GM18868 (cell line): ENCODE measurements at regions not wholly inside any gene's neighbourhood (a gene's known extent, or its start where the extent isn't known, plus 50 kb on each side); places are given as distances from the start of the nearest gene placed in this dataset.

Source experiments
- ATAC-seq: cut with Tn5 transposase; IDR thresholded peaks from one replicate; pipeline ENCODE4 v1.9.1; 2021; ENCODE audit warnings: mild to moderate bottlenecking, moderate library complexity; ENCODE audit not compliant: unreplicated experiment

GRCh38 chr12:67794161-67794560, 145.6 kb downstream of the DYRK2 start:
- ATAC-seq: no peak

GRCh38 chr12:67795236-67795635, 146.7 kb downstream of the DYRK2 start:
- ATAC-seq: no peak

DNA sequence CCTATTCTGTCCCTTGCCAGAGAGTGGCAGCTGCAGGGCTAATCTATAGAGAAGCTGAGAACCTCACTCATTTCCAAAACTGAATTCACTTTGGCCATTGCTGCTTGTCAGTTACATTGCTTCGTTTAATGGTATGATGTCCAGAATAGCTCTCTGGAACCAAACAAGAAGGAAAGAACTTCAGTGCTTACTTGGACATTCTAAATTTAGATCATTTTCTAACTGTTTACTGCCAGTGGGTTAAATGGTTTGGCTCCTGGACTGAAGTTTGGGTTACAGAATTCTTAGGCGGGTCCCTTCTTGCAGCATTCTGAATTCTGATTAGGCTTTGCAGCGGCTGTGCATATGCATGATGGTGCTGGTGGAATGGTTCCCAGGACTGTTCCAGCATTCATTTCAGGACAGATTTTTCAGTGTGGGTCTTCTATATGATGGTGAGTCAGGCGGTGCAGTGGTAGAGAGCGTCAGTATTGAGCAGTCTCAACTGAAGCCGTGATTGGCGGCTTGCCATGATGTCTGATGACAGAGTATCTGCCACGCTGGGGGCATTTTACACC, 148.7 kb downstream of the DYRK2 start:
- no peak for ATAC-seq

GRCh38 chr12:67797753-67798152, 149.2 kb downstream of the DYRK2 start:
- no peak for ATAC-seq

DNA sequence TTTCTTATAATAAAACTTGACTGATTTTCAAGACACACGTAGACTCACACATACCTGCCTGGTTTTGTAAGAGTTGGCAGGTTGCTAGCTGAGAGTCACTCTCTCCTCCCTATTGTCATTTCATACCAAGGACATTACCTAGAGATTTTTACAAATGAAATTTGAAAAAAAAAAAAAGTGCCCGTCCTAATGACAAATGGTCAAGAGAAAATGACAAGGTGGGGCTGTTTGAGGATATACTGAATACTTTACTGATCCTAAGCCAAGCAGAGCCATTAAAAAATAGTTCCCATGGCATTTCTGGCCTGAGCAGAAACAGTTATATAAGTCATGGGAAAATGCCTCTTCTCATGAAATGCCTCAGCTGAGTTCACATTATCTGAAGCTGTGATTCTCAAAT, 150.2 kb downstream of the DYRK2 start:
- no peak for ATAC-seq

DNA sequence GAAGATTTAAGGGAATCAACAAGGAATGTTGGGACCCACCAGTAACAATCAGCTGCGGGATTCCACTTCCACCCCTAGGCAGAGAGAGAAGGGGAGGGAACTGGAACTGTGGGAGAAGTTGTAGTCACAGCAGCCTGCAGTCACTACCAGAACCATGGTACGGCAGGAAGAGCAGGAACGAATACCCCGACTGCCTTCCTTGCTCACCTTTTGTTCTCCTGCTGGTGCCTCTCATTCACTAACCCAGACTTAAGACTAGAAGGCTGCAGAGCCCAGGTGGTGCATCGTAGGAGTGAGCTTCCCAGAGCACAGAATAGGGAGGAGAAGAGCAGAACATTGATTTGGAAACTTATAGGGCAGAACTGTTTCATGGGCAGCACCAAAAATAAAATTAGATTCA, 154.2 kb downstream of the DYRK2 start:
- ATAC-seq: no peak

DNA sequence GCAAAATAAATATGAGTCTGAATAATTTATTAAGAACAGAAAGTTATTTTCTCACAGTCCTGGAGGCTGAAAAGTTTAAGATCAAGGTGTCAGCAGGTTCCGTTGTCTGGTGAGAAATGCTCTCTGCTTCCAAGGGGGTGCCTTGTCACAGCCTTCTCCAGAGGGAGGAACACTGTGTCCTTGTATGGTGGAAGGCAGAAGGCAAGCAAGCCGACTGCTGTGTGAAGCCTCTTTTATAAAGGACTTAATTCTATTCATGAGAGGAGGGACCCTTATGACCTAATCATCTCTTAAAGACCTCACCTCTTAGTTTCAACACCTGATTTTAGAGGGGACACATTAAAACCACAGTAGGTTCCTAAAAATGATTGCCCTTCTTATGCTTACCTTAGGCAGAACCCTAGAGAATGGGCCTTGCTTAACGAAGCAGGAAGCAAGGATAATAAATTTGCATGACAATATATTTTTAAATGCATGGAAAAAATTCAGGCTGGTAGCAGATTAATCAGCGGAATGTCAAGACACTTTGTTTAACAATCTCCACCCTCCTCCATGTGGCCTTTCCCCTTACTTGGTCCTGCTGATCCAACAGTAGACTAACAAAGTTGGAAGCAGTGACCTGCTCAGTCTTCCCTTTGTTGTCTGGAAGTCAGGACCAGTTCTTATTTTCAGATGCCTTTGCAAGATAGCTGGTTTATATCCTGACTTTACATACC, 154.9 kb downstream of the DYRK2 start:
- ATAC-seq: no peak

- peak; percentile 83 for ATAC-seq
Measured at GRCh38 chr12:67804168-67804567, 155.6 kb downstream of the DYRK2 start.

- ATAC-seq: no peak
Measured at GRCh38 chr12:67807814-67808213, 159.3 kb downstream of the DYRK2 start.

DNA sequence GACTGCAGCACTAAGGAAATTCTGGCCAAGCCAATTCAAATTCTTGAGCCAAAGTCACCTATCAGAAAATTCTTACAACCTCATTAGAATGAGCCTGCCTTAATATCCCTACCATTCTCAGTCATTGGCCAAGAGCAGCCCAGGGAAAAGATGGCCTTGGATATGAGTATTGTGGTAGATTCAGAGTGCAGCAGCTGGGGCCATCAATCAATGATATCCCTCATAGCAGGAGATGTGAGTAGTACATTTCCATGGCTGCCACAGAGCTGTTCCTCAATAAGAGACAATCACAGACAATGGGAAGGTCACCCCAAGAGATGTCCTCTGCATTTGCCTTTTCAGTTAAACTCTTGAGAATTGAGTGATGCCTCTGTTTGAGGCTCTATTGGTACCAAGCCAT, 161.6 kb downstream of the DYRK2 start:
- no peak for ATAC-seq

GRCh38 chr12:67811437-67812361, 163.2 kb downstream of the DYRK2 start:
- ATAC-seq: no peak

GRCh38 chr12:67813456-67813904, 164.9 kb downstream of the DYRK2 start:
- ATAC-seq: no peak

DNA sequence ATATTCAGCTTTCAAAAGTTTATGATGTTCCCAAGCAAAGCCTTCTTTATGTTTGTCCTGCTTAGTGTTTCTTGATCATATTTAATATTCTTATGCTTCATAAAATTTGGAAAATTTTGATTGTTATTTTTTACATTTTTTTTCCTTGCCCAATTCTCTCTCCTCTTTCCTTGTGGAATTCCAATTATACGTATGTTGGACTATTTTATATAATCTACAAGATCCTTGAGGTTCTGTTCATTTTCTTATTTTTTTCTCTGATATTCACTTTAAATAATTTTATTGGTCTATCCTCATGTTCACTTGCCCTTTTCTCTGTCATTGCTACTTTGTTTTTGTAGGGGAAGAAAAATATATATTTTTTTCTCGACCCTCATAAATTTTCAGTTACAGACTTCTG, 167.7 kb downstream of the DYRK2 start:
- ATAC-seq: no peak

GRCh38 chr12:67818459-67818903, 169.9 kb downstream of the DYRK2 start:
- no peak for ATAC-seq

- ATAC-seq: no peak
Measured at GRCh38 chr12:67819902-67820301, 169.3 kb upstream of the IFNG-AS1 start.

DNA sequence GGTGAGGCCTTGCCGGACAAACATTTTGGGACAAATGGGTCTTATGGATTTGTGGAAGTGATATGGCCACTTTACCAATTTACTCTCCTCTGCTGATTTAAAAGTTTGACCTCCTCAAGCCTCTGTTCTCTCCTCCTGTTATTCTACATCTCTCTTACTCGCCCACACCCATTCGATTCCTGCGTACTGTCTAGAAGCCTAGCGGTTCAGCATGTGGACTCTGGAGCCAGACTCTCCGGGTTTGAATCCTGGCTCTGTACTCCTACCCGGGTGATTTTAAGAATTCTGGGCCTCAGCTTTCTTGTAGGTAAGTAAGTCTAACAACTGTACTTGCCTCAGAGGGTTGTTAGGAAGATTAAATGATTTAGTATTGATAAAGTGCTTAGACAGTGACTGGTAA, 168.6 kb upstream of the IFNG-AS1 start:
- ATAC-seq: no peak

GRCh38 chr12:67822826-67823225, 166.4 kb upstream of the IFNG-AS1 start:
- ATAC-seq: no peak

DNA sequence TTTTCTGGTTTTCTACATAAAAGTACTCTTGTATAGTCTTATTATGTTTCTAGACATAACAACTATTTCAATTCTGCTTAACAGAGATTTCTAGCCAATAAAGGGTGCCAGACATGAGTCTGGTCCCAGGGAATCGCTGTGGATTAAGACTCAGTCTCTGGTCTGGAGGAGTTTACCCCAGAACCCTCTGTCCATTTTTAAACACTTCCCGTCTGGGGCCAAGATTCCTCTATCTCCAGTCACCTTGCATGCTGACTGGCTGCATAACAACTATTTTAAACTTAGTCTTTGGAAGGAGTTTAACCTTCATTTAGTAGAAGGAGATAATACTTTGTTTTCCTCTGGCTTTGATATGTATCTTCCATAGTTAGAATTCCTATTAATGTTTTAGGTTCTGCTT, 163.1 kb upstream of the IFNG-AS1 start:
- ATAC-seq: no peak

GRCh38 chr12:67826946-67827720, 162.1 kb upstream of the IFNG-AS1 start:
- ATAC-seq: no peak

GRCh38 chr12:67827820-67828383, 161.3 kb upstream of the IFNG-AS1 start:
- ATAC-seq: no peak

- ATAC-seq: no peak
Measured at GRCh38 chr12:67829896-67830295, 159.4 kb upstream of the IFNG-AS1 start.
